H9 (cell line): ENCODE measurements at regions not wholly inside any gene's neighbourhood (a gene's known extent, or its start where the extent isn't known, plus 50 kb on each side); places are given as distances from the start of the nearest gene placed in this dataset.

Experiments used
- DNase-seq: peaks from one replicate; pipeline ENCODE4 v3.0.0-alpha.2; 2017
- H2AFZ ChIP-seq: one replicate; pipeline ENCODE4 v1.6.1; 2013; ENCODE audit warnings: mild to moderate bottlenecking, low read length, control low read depth, moderate library complexity
- H2AK5ac ChIP-seq: 2 replicates; pipeline ENCODE4 v1.6.1; 2013; ENCODE audit warnings: low read length, control low read depth, mixed read lengths; ENCODE audit not compliant: insufficient read length
- H2BK120ac ChIP-seq: one replicate; pipeline ENCODE4 v1.6.1; 2013; ENCODE audit warnings: low read depth, mild to moderate bottlenecking, low read length, control low read depth, inconsistent platforms; ENCODE audit not compliant: poor library complexity, severe bottlenecking
- H2BK12ac ChIP-seq: 2 replicates; pipeline ENCODE4 v1.6.1; 2013; ENCODE audit warnings: low read length, control low read depth, mixed read lengths, low read depth; ENCODE audit not compliant: insufficient read length
- H2BK15ac ChIP-seq: 2 replicates; pipeline ENCODE4 v1.6.1; 2013; ENCODE audit warnings: low read depth, low read length, control low read depth
- H2BK20ac ChIP-seq: one replicate; pipeline ENCODE4 v1.6.1; 2013; ENCODE audit warnings: low read depth, mild to moderate bottlenecking, low read length, control low read depth, inconsistent platforms; ENCODE audit not compliant: poor library complexity, severe bottlenecking
- H2BK5ac ChIP-seq: 2 replicates; pipeline ENCODE4 v1.6.1; 2013; ENCODE audit warnings: low read length, control low read depth, mixed read lengths; ENCODE audit not compliant: insufficient read length
- H3K14ac ChIP-seq: 2 replicates; pipeline ENCODE4 v1.6.1; 2013; ENCODE audit warnings: low read length, control low read depth; ENCODE audit not compliant: insufficient read depth
- H3K18ac ChIP-seq: 2 replicates; pipeline ENCODE4 v1.6.1; 2013; ENCODE audit warnings: low read depth, mild to moderate bottlenecking, mixed read lengths, low read length, control low read depth; ENCODE audit not compliant: insufficient read length
- H3K23ac ChIP-seq: 2 replicates; pipeline ENCODE4 v1.6.1; 2013; ENCODE audit warnings: low read length, control low read depth, mixed read lengths, low read depth; ENCODE audit not compliant: insufficient read length
- H3K23me2 ChIP-seq: 2 replicates; pipeline ENCODE4 v1.6.1; 2013; ENCODE audit warnings: low read depth, mild to moderate bottlenecking, mixed read lengths, low read length, control low read depth; ENCODE audit not compliant: insufficient read length, poor library complexity, severe bottlenecking
- H3K27ac ChIP-seq: 2 replicates; pipeline ENCODE4 v1.5.1; 2013; ENCODE audit warnings: low read length, control low read depth, mixed read lengths, low read depth; ENCODE audit not compliant: insufficient read length
- H3K27me3 ChIP-seq: 2 replicates; pipeline ENCODE4 v1.6.1; 2013; ENCODE audit warnings: low read length, control low read depth, inconsistent platforms; ENCODE audit not compliant: insufficient read depth
- H3K4ac ChIP-seq: 2 replicates; pipeline ENCODE4 v1.6.1; 2013; ENCODE audit warnings: low read depth, mild to moderate bottlenecking, control low read depth, inconsistent platforms, low read length, moderate library complexity
- H3K4me1 ChIP-seq: 2 replicates; pipeline ENCODE4 v1.6.1; 2013; ENCODE audit warnings: low read length, control low read depth, inconsistent platforms; ENCODE audit not compliant: insufficient read depth
- H3K4me2 ChIP-seq: 2 replicates; pipeline ENCODE4 v1.6.1; 2013; ENCODE audit warnings: low read length, control low read depth, mixed read lengths; ENCODE audit not compliant: insufficient read length, insufficient read depth
- H3K56ac ChIP-seq: 2 replicates; pipeline ENCODE4 v1.6.1; 2013; ENCODE audit warnings: low read depth, mild to moderate bottlenecking, mixed read lengths, low read length, control low read depth; ENCODE audit not compliant: insufficient read length
- H3K79me1 ChIP-seq: 2 replicates; pipeline ENCODE4 v1.6.1; 2013; ENCODE audit warnings: low read depth, mild to moderate bottlenecking, moderate library complexity, low read length, control low read depth, inconsistent platforms; ENCODE audit not compliant: insufficient read depth, poor library complexity, severe bottlenecking
- H3K79me2 ChIP-seq: 2 replicates; pipeline ENCODE4 v1.6.1; 2013; ENCODE audit warnings: low read length, control low read depth, inconsistent platforms; ENCODE audit not compliant: insufficient read depth
- H3K9ac ChIP-seq: 2 replicates; pipeline ENCODE4 v1.6.1; 2013; ENCODE audit warnings: low read length, control low read depth, mixed read lengths; ENCODE audit not compliant: insufficient read length; ENCODE audit errors: extremely low read depth
- H3K9me3 ChIP-seq: one replicate; pipeline ENCODE4 v1.6.1; 2013; ENCODE audit warnings: low read depth, low read length, inconsistent platforms; ENCODE audit not compliant: control insufficient read depth
- H3T11ph ChIP-seq: one replicate; pipeline ENCODE4 v1.6.1; 2013; ENCODE audit warnings: mild to moderate bottlenecking, low read length, control low read depth, inconsistent platforms
- H4K20me1 ChIP-seq: one replicate; pipeline ENCODE4 v1.6.1; 2013; ENCODE audit not compliant: control insufficient read depth, insufficient read length, insufficient read depth
- H4K5ac ChIP-seq: 2 replicates; pipeline ENCODE4 v1.6.1; 2013; ENCODE audit warnings: low read depth, mild to moderate bottlenecking, mixed read lengths, low read length, control low read depth; ENCODE audit not compliant: insufficient read length
- H4K8ac ChIP-seq: replicated peaks from 2 replicates; pipeline ENCODE4 v1.6.1; 2013; ENCODE audit warnings: low read length, control low read depth, mixed read lengths, low read depth; ENCODE audit not compliant: insufficient read length
- H4K91ac ChIP-seq: 2 replicates; pipeline ENCODE4 v1.6.1; 2013; ENCODE audit warnings: low read depth, mild to moderate bottlenecking, moderate library complexity, mixed read lengths, low read length, control low read depth; ENCODE audit not compliant: insufficient read length
- H3K27ac Mint-ChIP-seq, 3 experiments: 2 replicates in 2 of 3; 3 replicates in 1 of 3; pipeline ENCODE4 v1.8.0; 2020 to 2021; ENCODE audit warnings: mixed read lengths in 3 of 3, mild to moderate bottlenecking in 1 of 3, moderate library complexity in 1 of 3
- H3K27me3 Mint-ChIP-seq: 2 replicates; pipeline ENCODE4 v1.8.0; 2021; ENCODE audit warnings: low read depth, mild to moderate bottlenecking, moderate library complexity, mixed read lengths
- H3K36me3 Mint-ChIP-seq, 3 experiments: 2 replicates in 2 of 3; 3 replicates in 1 of 3; pipeline ENCODE4 v1.8.0; 2020 to 2021; ENCODE audit warnings: low read depth in 3 of 3, mixed read lengths in 3 of 3; ENCODE audit not compliant: insufficient read depth in 1 of 3
- H3K4me1 Mint-ChIP-seq, 2 experiments: 2 replicates each; pipeline ENCODE4 v1.8.0; 2020; ENCODE audit warnings: mixed read lengths in 2 of 2
- H3K4me3 Mint-ChIP-seq, 2 experiments: 2 replicates in 1 of 2; 3 replicates in 1 of 2; pipeline ENCODE4 v1.8.0; 2020 to 2021; ENCODE audit warnings: mild to moderate bottlenecking in 2 of 2, mixed read lengths in 2 of 2, moderate library complexity in 1 of 2
- H3K9me3 Mint-ChIP-seq, 2 experiments: 2 replicates in 1 of 2; 3 replicates in 1 of 2; pipeline ENCODE4 v1.8.0; 2020; ENCODE audit warnings: mild to moderate bottlenecking in 2 of 2, mixed read lengths in 2 of 2, moderate library complexity in 1 of 2
- CTCF ChIP-seq: fragments of 200-600 bp; sonication (generic); conservative IDR thresholded peaks from 3 replicates; pipeline ENCODE4 v1.8.0; 2021; ENCODE audit warnings: antibody characterized with exemption, mild to moderate bottlenecking
- WGBS: extraction: QIAGEN DNeasy Blood & Tissue Kit; methylation state at CpG from one replicate; pipeline ENCODE4 v1.1.7; 2013; ENCODE audit warnings: missing lambda C conversion rate, low lambda C conversion rate, mixed read lengths; ENCODE audit not compliant: insufficient read length; ENCODE audit errors: extremely low coverage; 5-methylcytosine and 5-hydroxymethylcytosine counted together

GRCh38 chr14:89621791-89622638 is 205.0 kb upstream of the FOXN3 start:
- no peaks in the 10 kb centered on the region; a peak in 2 of 7 replicates for H3K36me3 Mint-ChIP-seq
- peaks cover 5% of the 10 kb centered on the region; the same call in 1 of the 2 replicates for H3K79me2 ChIP-seq
- DNase-seq = no peak
- no peak overlapping the region for H2BK15ac ChIP-seq
- H2AFZ ChIP-seq = no peak overlapping the region
- peaks cover 9% of the 10 kb centered on the region for H3K23me2 ChIP-seq
- H4K20me1 ChIP-seq = no peaks in the 10 kb centered on the region
- H3K79me1 ChIP-seq = no peaks in the 10 kb centered on the region
- H4K91ac ChIP-seq = no peak overlapping the region
- H2AK5ac ChIP-seq = no peak overlapping the region
- H3K4me1 ChIP-seq = peaks cover 11% of the 10 kb centered on the region; the same call in 1 of the 2 replicates
- H3K4ac ChIP-seq = no peak overlapping the region
- H3K14ac ChIP-seq = no peak overlapping the region
- H3K27me3 ChIP-seq = no peaks in the 10 kb centered on the region
- no peak for TF ChIP-seq CTCF
- no peak overlapping the region for H3K4me2 ChIP-seq
- no peak overlapping the region for H3K23ac ChIP-seq
- H3K18ac ChIP-seq = no peak overlapping the region
- no peak overlapping the region for H3K56ac ChIP-seq
- H3K27ac Mint-ChIP-seq = peak overlapping the region in 1 of 3 experiments; percentile 13; a peak in 2 of 7 replicates
- WGBS = no CpG with 5 or more reads among the region's 14 CpGs
- H3K9ac ChIP-seq = no peak overlapping the region
- no peak overlapping the region for H3T11ph ChIP-seq
- peaks cover 53 to 56% of the 10 kb centered on the region in 2 experiments for H3K4me1 Mint-ChIP-seq
- H3K4me3 Mint-ChIP-seq = no peak overlapping the region
- no peaks in the 10 kb centered on the region for H3K9me3 ChIP-seq
- no peaks in the 10 kb centered on the region; a peak in 1 of 5 replicates for H3K9me3 Mint-ChIP-seq
- no peak overlapping the region for H2BK5ac ChIP-seq
- no peak overlapping the region for H4K8ac ChIP-seq
- H3K27ac ChIP-seq = no peak overlapping the region
- H3K27me3 Mint-ChIP-seq = no peaks in the 10 kb centered on the region; the same call in 1 of the 2 replicates
- H4K5ac ChIP-seq = no peak overlapping the region
- no peak overlapping the region for H2BK120ac ChIP-seq
- no peak overlapping the region for H2BK20ac ChIP-seq
- no peak overlapping the region for H2BK12ac ChIP-seq
